IMR-90 (cell line): ENCODE measurements at regions not wholly inside any gene's neighbourhood (a gene's known extent, or its start where the extent isn't known, plus 50 kb on each side); places are given as distances from the start of the nearest gene placed in this dataset.

ENCODE experiments used
- CEBPB ChIP-seq: IDR thresholded peaks from 2 replicates; pipeline ENCODE4 v1.6.1; 2012; ENCODE audit warnings: low read depth, low read length, improper control_type of control experiment
- CHD1 ChIP-seq: IDR thresholded peaks from 2 replicates; pipeline ENCODE4 v1.6.1; 2012; ENCODE audit warnings: low read depth, low read length, improper control_type of control experiment
- FOS ChIP-seq: fragments of 150-350 bp; IDR thresholded peaks from 2 replicates; pipeline ENCODE4 v1.6.1; 2016; ENCODE audit warnings: low read depth, low read length
- MAFK ChIP-seq: IDR thresholded peaks from 2 replicates; pipeline ENCODE4 v1.6.1; 2012; ENCODE audit warnings: low read depth, low read length, improper control_type of control experiment
- MXI1 ChIP-seq: IDR thresholded peaks from 2 replicates; pipeline ENCODE4 v1.6.1; 2012; ENCODE audit warnings: low read depth, mild to moderate bottlenecking, low read length, moderate library complexity, borderline replicate concordance
- POLR2A ChIP-seq: IDR thresholded peaks from 2 replicates; pipeline ENCODE4 v1.6.1; 2012; ENCODE audit warnings: mild to moderate bottlenecking, low read depth, low read length
- RCOR1 ChIP-seq: IDR thresholded peaks from 2 replicates; pipeline ENCODE4 v1.6.1; 2012; ENCODE audit warnings: mild to moderate bottlenecking, low read length, improper control_type of control experiment; ENCODE audit not compliant: insufficient replicate concordance
- RFX5 ChIP-seq: IDR thresholded peaks from 2 replicates; pipeline ENCODE4 v1.8.0; 2012; ENCODE audit warnings: low read depth, mild to moderate bottlenecking, low read length, moderate library complexity
- SMC3 ChIP-seq: fragments of 150-350 bp; IDR thresholded peaks from 2 replicates; pipeline ENCODE4 v1.6.1; 2016; ENCODE audit warnings: low read depth, mild to moderate bottlenecking, antibody characterized with exemption, low read length, moderate library complexity
- TF ChIP-seq, protein P1 (sequence below): conservative IDR thresholded peaks from 2 replicates; pipeline ENCODE4 v1.5.1; 2012; ENCODE audit warnings: mild to moderate bottlenecking, low read depth, low read length, improper control_type of control experiment
- TF ChIP-seq, protein P2 (sequence below): fragments of 150-350 bp; IDR thresholded peaks from 2 replicates; pipeline ENCODE4 v1.6.1; 2017; ENCODE audit warnings: mild to moderate bottlenecking, antibody characterized with exemption, low read length, low read depth

DNA sequence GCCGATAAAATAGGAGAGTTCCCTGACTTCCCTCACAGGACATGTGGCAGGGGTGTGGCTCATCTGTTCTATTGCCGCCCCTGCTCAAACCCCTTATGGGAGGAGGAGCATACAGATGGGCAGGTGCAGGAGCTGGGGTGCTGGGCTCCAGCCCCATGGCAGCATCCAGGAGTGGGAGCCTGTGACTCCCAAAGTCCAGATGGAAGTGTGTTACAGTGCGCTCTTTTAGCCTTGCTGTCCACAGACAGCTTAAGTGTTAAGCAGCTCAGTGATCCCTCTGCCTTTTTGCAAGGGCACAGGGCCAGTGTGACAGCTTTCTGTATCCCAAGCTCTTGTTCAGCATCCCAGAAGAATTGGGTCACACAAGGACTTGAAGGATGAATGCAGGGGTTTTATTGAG, 212.3 kb upstream of the MYLIP start:
- TF ChIP-seq, protein P1, sequence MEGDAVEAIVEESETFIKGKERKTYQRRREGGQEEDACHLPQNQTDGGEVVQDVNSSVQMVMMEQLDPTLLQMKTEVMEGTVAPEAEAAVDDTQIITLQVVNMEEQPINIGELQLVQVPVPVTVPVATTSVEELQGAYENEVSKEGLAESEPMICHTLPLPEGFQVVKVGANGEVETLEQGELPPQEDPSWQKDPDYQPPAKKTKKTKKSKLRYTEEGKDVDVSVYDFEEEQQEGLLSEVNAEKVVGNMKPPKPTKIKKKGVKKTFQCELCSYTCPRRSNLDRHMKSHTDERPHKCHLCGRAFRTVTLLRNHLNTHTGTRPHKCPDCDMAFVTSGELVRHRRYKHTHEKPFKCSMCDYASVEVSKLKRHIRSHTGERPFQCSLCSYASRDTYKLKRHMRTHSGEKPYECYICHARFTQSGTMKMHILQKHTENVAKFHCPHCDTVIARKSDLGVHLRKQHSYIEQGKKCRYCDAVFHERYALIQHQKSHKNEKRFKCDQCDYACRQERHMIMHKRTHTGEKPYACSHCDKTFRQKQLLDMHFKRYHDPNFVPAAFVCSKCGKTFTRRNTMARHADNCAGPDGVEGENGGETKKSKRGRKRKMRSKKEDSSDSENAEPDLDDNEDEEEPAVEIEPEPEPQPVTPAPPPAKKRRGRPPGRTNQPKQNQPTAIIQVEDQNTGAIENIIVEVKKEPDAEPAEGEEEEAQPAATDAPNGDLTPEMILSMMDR, result no peak
- TF ChIP-seq MXI1 (no peak), CHD1 (no peak), MAFK (no peak), CEBPB (no peak), POLR2A (no peak), SMC3 (no peak), RCOR1 (no peak), RFX5 (no peak), FOS (no peak)
- TF ChIP-seq, protein P2, sequence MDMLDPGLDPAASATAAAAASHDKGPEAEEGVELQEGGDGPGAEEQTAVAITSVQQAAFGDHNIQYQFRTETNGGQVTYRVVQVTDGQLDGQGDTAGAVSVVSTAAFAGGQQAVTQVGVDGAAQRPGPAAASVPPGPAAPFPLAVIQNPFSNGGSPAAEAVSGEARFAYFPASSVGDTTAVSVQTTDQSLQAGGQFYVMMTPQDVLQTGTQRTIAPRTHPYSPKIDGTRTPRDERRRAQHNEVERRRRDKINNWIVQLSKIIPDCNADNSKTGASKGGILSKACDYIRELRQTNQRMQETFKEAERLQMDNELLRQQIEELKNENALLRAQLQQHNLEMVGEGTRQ, result no peak
